GM12878 (cell line): ENCODE measurements at regions not wholly inside any gene's neighbourhood (a gene's known extent, or its start where the extent isn't known, plus 50 kb on each side); places are given as distances from the start of the nearest gene placed in this dataset.

Experiments
- ATAC-seq: fragments of 200-7000 bp; cut with Tn5 transposase; 3 replicates; pipeline ENCODE4 v1.9.1; 2020; ENCODE audit warnings: mild to moderate bottlenecking, moderate library complexity
- BruUV-seq: library from RNA; stranded (reverse); fragments of 400-500 nt; replicated peaks from 2 replicates; lab custom pipeline; 2021; lab: Mats Ljungman, UMichigan
- CTCF ChIA-PET: fragments of 300-600 bp; sonication (Branson Sonifier 250); formaldehyde crosslinking; extraction: SDS; loops from one replicate; lab custom pipeline; 2021; ENCODE audit warnings: inconsistent platforms; lab: Yijun Ruan, JAX
- POLR2A ChIA-PET: fragments of 350-600 bp; formaldehyde crosslinking; extraction: SDS; loops from one replicate; lab custom pipeline; 2021; ENCODE audit warnings: inconsistent platforms; lab: Charles Lee
- RAD21 ChIA-PET: fragments of 300-600 bp; sonication (Branson Sonifier 250); formaldehyde crosslinking; loops from one replicate; lab custom pipeline; 2023; ENCODE audit warnings: antibody characterized with exemption; ENCODE audit not compliant: unreplicated experiment; lab: Charles Lee
- SMC1A ChIA-PET: fragments of 300-600 bp; sonication (Branson Sonifier 250); formaldehyde crosslinking; loops from one replicate; lab custom pipeline; 2023; ENCODE audit not compliant: unreplicated experiment, uncharacterized antibody; lab: Charles Lee
- DNase-seq: peaks from one replicate; pipeline ENCODE4 v3.0.0-alpha.2; 2011; ENCODE audit warnings: low read depth, low spot score
- FAIRE-seq: peaks from 3 replicates; lab custom pipeline; 2011; peaks lifted over from hg19 to GRCh38; lab: Jason Lieb, UNC
- H2AFZ ChIP-seq: 2 replicates; pipeline ENCODE4 v1.6.0; 2011; ENCODE audit warnings: low read depth, low read length, control low read depth; ENCODE audit not compliant: control insufficient read depth
- H3K27ac ChIP-seq: 2 replicates; pipeline ENCODE4 v1.5.1; 2011; ENCODE audit warnings: control low read depth; ENCODE audit not compliant: control insufficient read depth, insufficient read depth
- H3K27me3 ChIP-seq, 2 experiments: replicated peaks in 1 of 2; 2 replicates each; pipeline versions ENCODE4 v1.6.0 to v1.6.1; 2011; ENCODE audit warnings: low read length in 1 of 2; ENCODE audit not compliant: control insufficient read depth in 2 of 2, insufficient read depth in 2 of 2
- H3K36me3 ChIP-seq, 2 experiments: 2 replicates each; pipeline ENCODE4 v1.5.1; 2011; ENCODE audit warnings: low read length in 1 of 2; ENCODE audit not compliant: control insufficient read depth in 2 of 2, insufficient read depth in 2 of 2
- H3K4me1 ChIP-seq: 2 replicates; pipeline ENCODE4 v1.6.1; 2011; ENCODE audit warnings: mild to moderate bottlenecking, low read length, moderate library complexity, mixed read lengths; ENCODE audit not compliant: control insufficient read depth, insufficient read depth
- H3K4me2 ChIP-seq: 2 replicates; pipeline ENCODE4 v1.6.0; 2011; ENCODE audit warnings: control low read depth; ENCODE audit not compliant: control insufficient read depth, insufficient read depth
- H3K4me3 ChIP-seq: fragments of 200-600 bp; sonication (generic); 2 replicates; pipeline ENCODE4 v1.5.1; 2016
- H3K79me2 ChIP-seq: 2 replicates; pipeline ENCODE4 v1.6.0; 2011; ENCODE audit warnings: low read length; ENCODE audit not compliant: control insufficient read depth, insufficient read depth
- H3K9ac ChIP-seq: 2 replicates; pipeline ENCODE4 v1.8.0; 2011; ENCODE audit warnings: low read length, control low read depth, mixed read lengths; ENCODE audit not compliant: control insufficient read depth, insufficient read depth
- H3K9me3 ChIP-seq: replicated peaks from 3 replicates; pipeline ENCODE4 v1.5.1; 2011; ENCODE audit warnings: mild to moderate bottlenecking, low read length; ENCODE audit not compliant: control insufficient read depth, insufficient read depth
- H4K20me1 ChIP-seq: 2 replicates; pipeline ENCODE4 v1.6.0; 2011; ENCODE audit not compliant: control insufficient read depth, insufficient read depth
- BACH1 ChIP-seq: fragments of 450-650 bp; IDR thresholded peaks from 2 replicates; pipeline ENCODE4 v1.6.1; 2017; ENCODE audit warnings: mild to moderate bottlenecking, borderline replicate concordance
- BHLHE40 ChIP-seq, 2 experiments: fragments of 450-650 bp in 1 of 2; IDR thresholded peaks; 2 replicates each; pipeline ENCODE4 v1.6.1; 2011 to 2017; ENCODE audit warnings: low read depth in 2 of 2, borderline replicate concordance in 1 of 2, improper control_type of control experiment in 1 of 2, low read length in 1 of 2, mild to moderate bottlenecking in 1 of 2
- CEBPB ChIP-seq, 2 experiments: fragments of 150-350 bp in 1 of 2; IDR thresholded peaks; 2 replicates each; pipeline ENCODE4 v1.6.1; 2012 to 2014; ENCODE audit warnings: low read depth in 2 of 2, low read length in 2 of 2, borderline replicate concordance in 1 of 2, inconsistent platforms in 1 of 2
- ESRRA ChIP-seq: IDR thresholded peaks from 2 replicates; pipeline ENCODE4 v1.6.1; 2012; ENCODE audit warnings: mild to moderate bottlenecking, low read length, improper control_type of control experiment
- FOXM1 ChIP-seq: IDR thresholded peaks from 2 replicates; pipeline ENCODE4 v1.6.1; 2012; ENCODE audit warnings: low read depth, mild to moderate bottlenecking, inconsistent platforms, low read length, moderate library complexity
- MTA2 ChIP-seq: fragments of 450-650 bp; IDR thresholded peaks from 2 replicates; pipeline ENCODE4 v1.6.1; 2016; ENCODE audit warnings: low read depth, mild to moderate bottlenecking, moderate library complexity
- NFIC ChIP-seq: IDR thresholded peaks from 2 replicates; pipeline ENCODE4 v1.6.1; 2012; ENCODE audit warnings: low read depth, mild to moderate bottlenecking, inconsistent platforms, low read length, moderate library complexity
- NR2C2 ChIP-seq: IDR thresholded peaks from 2 replicates; pipeline ENCODE4 v1.6.1; 2011; ENCODE audit warnings: borderline replicate concordance, low read depth; ENCODE audit not compliant: control insufficient read depth, insufficient read length
- RELA ChIP-seq: fragments of 450-650 bp; IDR thresholded peaks from 2 replicates; pipeline ENCODE4 v1.8.0; 2014; ENCODE audit warnings: borderline replicate concordance; ENCODE audit not compliant: partially characterized antibody
- SIX5 ChIP-seq: IDR thresholded peaks from 2 replicates; pipeline ENCODE4 v1.6.1; 2011; ENCODE audit warnings: mild to moderate bottlenecking, low read depth, low read length, moderate library complexity; ENCODE audit not compliant: severe bottlenecking
- SMC3 ChIP-seq: IDR thresholded peaks from 2 replicates; pipeline ENCODE4 v1.6.1; 2011; ENCODE audit warnings: low read length, improper control_type of control experiment, borderline replicate concordance
- SRF ChIP-seq, 2 experiments: IDR thresholded peaks; 2 replicates each; pipeline ENCODE4 v1.6.1; 2011; ENCODE audit warnings: low read depth in 2 of 2, low read length in 2 of 2, mild to moderate bottlenecking in 1 of 2, moderate library complexity in 1 of 2
- YBX1 ChIP-seq: fragments of 450-650 bp; IDR thresholded peaks from 2 replicates; pipeline ENCODE4 v1.6.1; 2016; ENCODE audit warnings: antibody characterized with exemption
- ZBTB40 ChIP-seq: fragments of 450-650 bp; IDR thresholded peaks from 2 replicates; pipeline ENCODE4 v1.6.1; 2016; ENCODE audit warnings: mild to moderate bottlenecking, moderate library complexity, borderline replicate concordance
- ZNF24 ChIP-seq: fragments of 450-650 bp; IDR thresholded peaks from 2 replicates; pipeline ENCODE4 v1.6.1; 2017; ENCODE audit warnings: antibody characterized with exemption, mild to moderate bottlenecking
- WGBS: methylation state at CpG from one replicate; pipeline ENCODE4 v1.1.6; 2016; ENCODE audit warnings: low lambda C conversion rate; ENCODE audit not compliant: insufficient replicate concordance, insufficient coverage; ENCODE audit errors: missing lambda C conversion rate; 5-methylcytosine and 5-hydroxymethylcytosine counted together
- in situ Hi-C: fragments of 300-500 bp; cut with MboI; formaldehyde crosslinking; loops from 9 replicates; pipeline ENCODE4 v1.14.3; 2018; ENCODE audit warnings: mixed read lengths
- intact Hi-C: fragments of 100-400 bp; cut with micrococcal nuclease; formaldehyde crosslinking; loops from one replicate; pipeline ENCODE4 v1.14.2; 2022; ENCODE audit not compliant: unreplicated experiment
- TF ChIP-seq, protein P1 (sequence below): IDR thresholded peaks from 2 replicates; pipeline ENCODE4 v1.6.1; 2012; ENCODE audit warnings: low read length, inconsistent platforms
- TF ChIP-seq, protein P2 (sequence below): fragments of 450-650 bp; IDR thresholded peaks from 2 replicates; pipeline ENCODE4 v1.6.1; 2016; ENCODE audit warnings: mild to moderate bottlenecking

- TF ChIP-seq YBX1, result no peak
- TF ChIP-seq, protein P1, sequence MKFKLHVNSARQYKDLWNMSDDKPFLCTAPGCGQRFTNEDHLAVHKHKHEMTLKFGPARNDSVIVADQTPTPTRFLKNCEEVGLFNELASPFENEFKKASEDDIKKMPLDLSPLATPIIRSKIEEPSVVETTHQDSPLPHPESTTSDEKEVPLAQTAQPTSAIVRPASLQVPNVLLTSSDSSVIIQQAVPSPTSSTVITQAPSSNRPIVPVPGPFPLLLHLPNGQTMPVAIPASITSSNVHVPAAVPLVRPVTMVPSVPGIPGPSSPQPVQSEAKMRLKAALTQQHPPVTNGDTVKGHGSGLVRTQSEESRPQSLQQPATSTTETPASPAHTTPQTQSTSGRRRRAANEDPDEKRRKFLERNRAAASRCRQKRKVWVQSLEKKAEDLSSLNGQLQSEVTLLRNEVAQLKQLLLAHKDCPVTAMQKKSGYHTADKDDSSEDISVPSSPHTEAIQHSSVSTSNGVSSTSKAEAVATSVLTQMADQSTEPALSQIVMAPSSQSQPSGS, result no peak
- no peak for TF ChIP-seq SRF (IDR thresholded peaks at IDR 0.05; ENCODE audit: low read depth in 2 of 2, low read length in 2 of 2)
- TF ChIP-seq ZBTB40, result no peak
- no peak for TF ChIP-seq SMC3
- TF ChIP-seq, all 136 proteins: peak for 0
These were observed 209.7 kb downstream of the SETD4 start (continued) for GRCh38 chr21:35850542-35851103.

DNA sequence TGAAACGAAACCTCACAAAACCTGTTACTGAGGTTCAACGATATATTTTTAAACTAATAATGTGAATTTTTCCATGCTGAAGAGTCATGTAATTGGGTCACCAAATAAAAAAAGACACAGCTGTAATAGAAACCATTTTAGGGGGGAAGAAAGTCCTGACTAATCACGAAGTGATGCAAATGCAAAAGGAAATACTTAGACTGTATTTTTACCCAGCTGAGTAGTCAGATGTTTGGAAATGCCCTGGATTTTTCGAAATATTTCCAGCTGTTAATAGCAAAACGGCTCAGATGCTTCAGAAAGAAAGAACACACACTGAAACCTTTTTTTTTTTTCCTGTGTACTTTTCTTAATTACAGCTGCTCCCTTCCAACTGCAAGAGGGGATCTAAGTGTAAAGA is 210.3 kb downstream of the SETD4 start:
- H3K4me1 ChIP-seq, result no peaks in the 10 kb centered on the region
- ChIA-PET CTCF (interaction anchor here (0.6 kb wide), 1 partner anchor 12 kb away, joined by 3 read pairs; no protein-coding TSS in a partner anchor), RAD21 (interaction anchor here (1.6 kb wide), 1 partner anchor 11 kb away, joined by 3 read pairs; no protein-coding TSS in a partner anchor), SMC1A (interaction anchor here (0.7 to 1.4 kb wide), 3 partner anchors 10 to 731 kb away, joined by 3 to 8 read pairs (median 6); no protein-coding TSS in a partner anchor), POLR2A (no interaction called here)
- H2AFZ ChIP-seq, result no peak overlapping the region
- no peaks in the 10 kb centered on the region for H4K20me1 ChIP-seq
- WGBS, result 2% methylated on average over 5 of the region's 5 CpGs
- H3K36me3 ChIP-seq, result no peaks in the 10 kb centered on the region
- no peak overlapping the region for H3K9ac ChIP-seq
- H3K4me3 ChIP-seq, result no peak overlapping the region
- intact Hi-C loops (no loop called here), in situ Hi-C loops (no loop called here)
- H3K27ac ChIP-seq, result no peak overlapping the region
- DNase-seq, result no peak
- H3K27me3 ChIP-seq, result no peaks in the 10 kb centered on the region; a peak in 1 of 4 replicates
- no peaks in the 10 kb centered on the region for H3K9me3 ChIP-seq
- no peak overlapping the region for H3K4me2 ChIP-seq
- FAIRE-seq, result no peak
- no TSS peak for BruUV-seq
- no peaks in the 10 kb centered on the region for H3K79me2 ChIP-seq
- ATAC-seq, result no peak
- no peak for TF ChIP-seq BACH1
- TF ChIP-seq ZNF24, result no peak
- peak; percentile 54; the same call in 1 of the 2 replicates for TF ChIP-seq FOXM1
- no peak for TF ChIP-seq ESRRA
- no peak for TF ChIP-seq CEBPB (IDR thresholded peaks at IDR 0.05; ENCODE audit: borderline replicate concordance in 1 of 2, low read depth in 2 of 2, low read length in 2 of 2)
- TF ChIP-seq, protein P2, sequence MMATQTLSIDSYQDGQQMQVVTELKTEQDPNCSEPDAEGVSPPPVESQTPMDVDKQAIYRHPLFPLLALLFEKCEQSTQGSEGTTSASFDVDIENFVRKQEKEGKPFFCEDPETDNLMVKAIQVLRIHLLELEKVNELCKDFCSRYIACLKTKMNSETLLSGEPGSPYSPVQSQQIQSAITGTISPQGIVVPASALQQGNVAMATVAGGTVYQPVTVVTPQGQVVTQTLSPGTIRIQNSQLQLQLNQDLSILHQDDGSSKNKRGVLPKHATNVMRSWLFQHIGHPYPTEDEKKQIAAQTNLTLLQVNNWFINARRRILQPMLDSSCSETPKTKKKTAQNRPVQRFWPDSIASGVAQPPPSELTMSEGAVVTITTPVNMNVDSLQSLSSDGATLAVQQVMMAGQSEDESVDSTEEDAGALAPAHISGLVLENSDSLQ, result no peak
- TF ChIP-seq BHLHE40 (IDR thresholded peaks at IDR 0.05; ENCODE audit: borderline replicate concordance in 1 of 2, low read depth in 2 of 2, low read length in 1 of 2), result no peak
- peak; percentile 35; the same call in 1 of the 2 replicates for TF ChIP-seq NFIC
- TF ChIP-seq SIX5, result no peak
- TF ChIP-seq MTA2, result no peak
- no peak for TF ChIP-seq NR2C2
- TF ChIP-seq RELA, result no peak
